ENCODE measurements at regions not wholly inside any gene's neighbourhood (a gene's known extent, or its start where the extent isn't known, plus 50 kb on each side); places are given as distances from the start of the nearest gene placed in this dataset.

GRCh38 chrX:87327267-87327666 lies 190.3 kb upstream of the KLHL4 start:
- no peaks in the 10 kb centered on the region for H3K27me3 ChIP-seq
- H3K4me3 ChIP-seq, result no peak overlapping the region
- H3K36me3 ChIP-seq, result no peaks in the 10 kb centered on the region
- WGBS, 2 donors, result 83 to 86% methylated on average over 2 of the region's 2 CpGs
- intact Hi-C loops (cut with DNase I), result no loop called here
- H3K4me1 ChIP-seq, result no peaks in the 10 kb centered on the region
- no peak for DNase-seq
- TF ChIP-seq CTCF (IDR thresholded peaks at IDR 0.05) (no peak), POLR2A (IDR thresholded peaks at IDR 0.05) (no peak), EP300 (IDR thresholded peaks at IDR 0.05) (no peak), POLR2AphosphoS5 (IDR thresholded peaks at IDR 0.05) (no peak)
- no peaks in the 10 kb centered on the region for H3K9me3 ChIP-seq
- no peak overlapping the region for H3K27ac ChIP-seq

- no peak for DNase-seq
- H3K27me3 ChIP-seq, result no peaks in the 10 kb centered on the region
- H3K27ac ChIP-seq, result no peak overlapping the region
- H3K9me3 ChIP-seq, result no peaks in the 10 kb centered on the region
- WGBS, 2 donors, result 47 to 67% methylated on average over 1 of the region's 1 CpG
- no peak overlapping the region for H3K4me3 ChIP-seq
- intact Hi-C loops (cut with DNase I), result no loop called here
- H3K4me1 ChIP-seq, result no peaks in the 10 kb centered on the region
- no peak for TF ChIP-seq EP300 (IDR thresholded peaks at IDR 0.05)
- TF ChIP-seq CTCF (IDR thresholded peaks at IDR 0.05), result no peak
- no peak for TF ChIP-seq POLR2A (IDR thresholded peaks at IDR 0.05)
- TF ChIP-seq POLR2AphosphoS5 (IDR thresholded peaks at IDR 0.05), result no peak
- no peaks in the 10 kb centered on the region for H3K36me3 ChIP-seq
Measured at GRCh38 chrX:87337267-87337666, 180.3 kb upstream of the KLHL4 start.

DNA sequence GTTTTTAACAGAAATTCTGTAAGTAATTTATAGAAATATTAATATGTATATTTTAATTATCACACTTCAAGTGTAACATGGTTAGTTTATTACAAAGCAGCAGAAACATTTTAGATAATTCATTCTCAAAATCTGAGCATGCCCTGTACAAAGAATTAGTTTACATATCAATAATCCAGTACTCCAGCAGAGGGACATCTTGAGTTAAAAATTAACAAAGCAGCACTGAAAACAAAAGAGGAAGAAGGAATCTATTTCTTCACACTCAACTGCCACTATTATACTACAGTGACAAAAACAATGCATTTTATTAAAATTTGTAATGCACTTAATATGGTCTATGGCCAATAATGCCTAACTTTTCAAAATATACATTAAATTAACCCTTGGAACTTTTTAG lies 179.1 kb upstream of the KLHL4 start:
- intact Hi-C loops (cut with DNase I), result loop anchor here (2.0 kb wide), 1 partner anchor 322 kb away; no protein-coding TSS in a partner anchor
- Histone ChIP-seq H3K4me1 (no peaks in the 10 kb centered on the region), H3K4me3 (no peak overlapping the region), H3K9me3 (no peaks in the 10 kb centered on the region), H3K27me3 (no peaks in the 10 kb centered on the region), H3K36me3 (no peaks in the 10 kb centered on the region), H3K27ac (no peak overlapping the region)
- TF ChIP-seq POLR2AphosphoS5 (IDR thresholded peaks at IDR 0.05) (no peak), EP300 (IDR thresholded peaks at IDR 0.05) (no peak), POLR2A (IDR thresholded peaks at IDR 0.05) (no peak), CTCF (IDR thresholded peaks at IDR 0.05) (peak in 1 of 4 experiments; percentile 34)
- no peak for DNase-seq

- intact Hi-C loops (cut with DNase I), result no loop called here
- H3K27ac ChIP-seq, result no peak overlapping the region
Measured at GRCh38 chrX:87370865-87371264, 146.7 kb upstream of the KLHL4 start.

More at GRCh38 chrX:87370865-87371264, 146.7 kb upstream of the KLHL4 start:
- H3K36me3 ChIP-seq, result no peaks in the 10 kb centered on the region
- H3K9me3 ChIP-seq, result no peaks in the 10 kb centered on the region
- H3K27me3 ChIP-seq, result no peaks in the 10 kb centered on the region
- WGBS, 2 donors, result 97 to 98% methylated on average over 2 of the region's 2 CpGs
- TF ChIP-seq EP300 (IDR thresholded peaks at IDR 0.05) (no peak), POLR2A (IDR thresholded peaks at IDR 0.05) (no peak), CTCF (IDR thresholded peaks at IDR 0.05) (no peak), POLR2AphosphoS5 (IDR thresholded peaks at IDR 0.05) (no peak)
- no peak for DNase-seq
- no peaks in the 10 kb centered on the region for H3K4me1 ChIP-seq
- no peak overlapping the region for H3K4me3 ChIP-seq
